Erythroblast (primary cell): ENCODE measurements at regions not wholly inside any gene's neighbourhood (a gene's known extent, or its start where the extent isn't known, plus 50 kb on each side); places are given as distances from the start of the nearest gene placed in this dataset.

Experiments used
- GATA1 ChIP-seq: IDR thresholded peaks from 2 replicates; pipeline ENCODE4 v1.6.1; 2011; ENCODE audit warnings: low read depth, mild to moderate bottlenecking, control low read depth, low read length, moderate library complexity
- POLR2A ChIP-seq: IDR thresholded peaks from 2 replicates; pipeline ENCODE4 v1.6.1; 2011; ENCODE audit warnings: mild to moderate bottlenecking, low read length

GRCh38 chr6:67676892-67677291, 958.2 kb upstream of the ADGRB3 start:
- TF ChIP-seq POLR2A (no peak), GATA1 (no peak)
